ENCODE measurements at regions not wholly inside any gene's neighbourhood (a gene's known extent, or its start where the extent isn't known, plus 50 kb on each side); places are given as distances from the start of the nearest gene placed in this dataset.

DNA sequence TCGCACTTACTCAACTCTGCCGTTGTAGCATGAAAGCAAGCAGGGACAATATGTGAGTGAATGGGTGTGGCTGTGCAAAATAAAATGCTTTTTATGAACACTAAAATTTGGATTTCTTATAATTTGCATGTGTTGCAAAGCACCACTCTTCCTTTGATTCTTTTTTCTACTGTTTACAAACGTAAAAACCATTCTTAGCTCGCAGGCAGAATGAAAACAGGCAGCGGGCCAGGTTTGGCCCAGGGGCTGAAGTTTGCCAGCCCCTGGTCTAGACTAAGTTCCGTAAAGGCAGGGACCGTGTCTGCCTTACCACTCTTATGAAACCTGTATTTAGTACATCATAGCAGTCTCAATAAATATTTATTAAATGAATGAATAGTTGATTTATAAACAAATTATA lies 83.7 kb upstream of the SPATS2L start:
- Histone ChIP-seq H4K20me1 (ENCODE audit: insufficient read depth) (no peaks in the 10 kb centered on the region), H3K9me2 (ENCODE audit: insufficient read depth, low read length) (no peaks in the 10 kb centered on the region), H3K36me3 (ENCODE audit: insufficient read depth, low read length) (no peaks in the 10 kb centered on the region), H3K9me3 (ENCODE audit: low read length) (no peaks in the 10 kb centered on the region), H3K4me2 (ENCODE audit: low read length) (no peak overlapping the region), H3F3A (ENCODE audit: insufficient read depth, low read length, poor library complexity, severe bottlenecking) (no peaks in the 10 kb centered on the region), H2AFZ (ENCODE audit: low read depth, low read length) (no peak overlapping the region), H3K9ac (ENCODE audit: low read length) (no peak overlapping the region), H3K79me2 (replicated peaks; ENCODE audit: insufficient read depth, low read length) (no peaks in the 10 kb centered on the region), H3K27ac (ENCODE audit: low read length) (no peak overlapping the region), H3K27me3 (ENCODE audit: insufficient read depth, low read depth, low read length) (no peaks in the 10 kb centered on the region), H3K4me3 (ENCODE audit: low read length) (no peak overlapping the region)
- TF ChIP-seq EZH2 (IDR thresholded peaks at IDR 0.05; ENCODE audit: borderline replicate concordance, insufficient read depth, low read length, poor library complexity, severe bottlenecking): no peak
- TF ChIP-seq MXI1 (conservative IDR thresholded peaks at IDR 0.05; ENCODE audit: poor library complexity, severe bottlenecking): no peak
- TF ChIP-seq RAD21 (conservative IDR thresholded peaks at IDR 0.05): no peak
- TF ChIP-seq, protein P1, sequence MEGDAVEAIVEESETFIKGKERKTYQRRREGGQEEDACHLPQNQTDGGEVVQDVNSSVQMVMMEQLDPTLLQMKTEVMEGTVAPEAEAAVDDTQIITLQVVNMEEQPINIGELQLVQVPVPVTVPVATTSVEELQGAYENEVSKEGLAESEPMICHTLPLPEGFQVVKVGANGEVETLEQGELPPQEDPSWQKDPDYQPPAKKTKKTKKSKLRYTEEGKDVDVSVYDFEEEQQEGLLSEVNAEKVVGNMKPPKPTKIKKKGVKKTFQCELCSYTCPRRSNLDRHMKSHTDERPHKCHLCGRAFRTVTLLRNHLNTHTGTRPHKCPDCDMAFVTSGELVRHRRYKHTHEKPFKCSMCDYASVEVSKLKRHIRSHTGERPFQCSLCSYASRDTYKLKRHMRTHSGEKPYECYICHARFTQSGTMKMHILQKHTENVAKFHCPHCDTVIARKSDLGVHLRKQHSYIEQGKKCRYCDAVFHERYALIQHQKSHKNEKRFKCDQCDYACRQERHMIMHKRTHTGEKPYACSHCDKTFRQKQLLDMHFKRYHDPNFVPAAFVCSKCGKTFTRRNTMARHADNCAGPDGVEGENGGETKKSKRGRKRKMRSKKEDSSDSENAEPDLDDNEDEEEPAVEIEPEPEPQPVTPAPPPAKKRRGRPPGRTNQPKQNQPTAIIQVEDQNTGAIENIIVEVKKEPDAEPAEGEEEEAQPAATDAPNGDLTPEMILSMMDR (IDR thresholded peaks at IDR 0.05; ENCODE audit: poor library complexity, severe bottlenecking): no peak

DNA sequence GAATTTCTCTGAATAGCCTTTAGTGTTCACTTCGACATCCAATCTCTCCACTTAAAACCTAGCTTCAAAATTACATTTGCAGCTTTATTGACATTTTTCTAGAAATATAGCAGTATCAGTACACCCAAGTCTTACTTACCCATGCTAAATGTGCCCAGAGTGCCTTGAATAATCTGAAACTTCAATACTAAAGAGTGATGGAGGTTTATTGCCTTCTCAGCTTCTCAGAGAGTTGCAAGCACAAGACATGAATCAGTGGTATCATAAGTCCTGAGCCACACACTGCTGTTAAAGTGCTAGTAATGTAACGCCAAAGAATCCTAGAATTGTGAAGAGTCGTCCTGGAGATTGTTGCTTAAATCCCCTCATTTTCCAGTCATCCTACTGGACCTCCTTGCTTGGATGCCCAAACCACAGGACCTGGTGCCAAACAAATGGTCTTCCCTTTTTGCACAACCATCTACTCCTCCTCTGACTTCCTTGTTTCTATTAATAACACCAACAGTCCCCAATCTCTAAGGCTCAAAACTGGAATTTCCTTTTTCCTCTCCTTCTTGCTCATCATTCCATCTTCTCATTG lies 83.2 kb upstream of the SPATS2L start:
- Histone ChIP-seq H3K36me3 (ENCODE audit: insufficient read depth, low read length) (no peaks in the 10 kb centered on the region), H3K9me3 (ENCODE audit: low read length) (no peaks in the 10 kb centered on the region), H3K27ac (ENCODE audit: low read length) (no peak overlapping the region), H3K9me2 (ENCODE audit: insufficient read depth, low read length) (no peaks in the 10 kb centered on the region), H3F3A (ENCODE audit: insufficient read depth, low read length, poor library complexity, severe bottlenecking) (no peaks in the 10 kb centered on the region), H4K20me1 (ENCODE audit: insufficient read depth) (no peaks in the 10 kb centered on the region), H2AFZ (ENCODE audit: low read depth, low read length) (no peak overlapping the region), H3K4me3 (ENCODE audit: low read length) (no peak overlapping the region), H3K79me2 (replicated peaks; ENCODE audit: insufficient read depth, low read length) (no peaks in the 10 kb centered on the region), H3K9ac (ENCODE audit: low read length) (no peak overlapping the region), H3K4me2 (ENCODE audit: low read length) (no peak overlapping the region), H3K27me3 (ENCODE audit: insufficient read depth, low read depth, low read length) (no peaks in the 10 kb centered on the region)
- TF ChIP-seq, protein P2, sequence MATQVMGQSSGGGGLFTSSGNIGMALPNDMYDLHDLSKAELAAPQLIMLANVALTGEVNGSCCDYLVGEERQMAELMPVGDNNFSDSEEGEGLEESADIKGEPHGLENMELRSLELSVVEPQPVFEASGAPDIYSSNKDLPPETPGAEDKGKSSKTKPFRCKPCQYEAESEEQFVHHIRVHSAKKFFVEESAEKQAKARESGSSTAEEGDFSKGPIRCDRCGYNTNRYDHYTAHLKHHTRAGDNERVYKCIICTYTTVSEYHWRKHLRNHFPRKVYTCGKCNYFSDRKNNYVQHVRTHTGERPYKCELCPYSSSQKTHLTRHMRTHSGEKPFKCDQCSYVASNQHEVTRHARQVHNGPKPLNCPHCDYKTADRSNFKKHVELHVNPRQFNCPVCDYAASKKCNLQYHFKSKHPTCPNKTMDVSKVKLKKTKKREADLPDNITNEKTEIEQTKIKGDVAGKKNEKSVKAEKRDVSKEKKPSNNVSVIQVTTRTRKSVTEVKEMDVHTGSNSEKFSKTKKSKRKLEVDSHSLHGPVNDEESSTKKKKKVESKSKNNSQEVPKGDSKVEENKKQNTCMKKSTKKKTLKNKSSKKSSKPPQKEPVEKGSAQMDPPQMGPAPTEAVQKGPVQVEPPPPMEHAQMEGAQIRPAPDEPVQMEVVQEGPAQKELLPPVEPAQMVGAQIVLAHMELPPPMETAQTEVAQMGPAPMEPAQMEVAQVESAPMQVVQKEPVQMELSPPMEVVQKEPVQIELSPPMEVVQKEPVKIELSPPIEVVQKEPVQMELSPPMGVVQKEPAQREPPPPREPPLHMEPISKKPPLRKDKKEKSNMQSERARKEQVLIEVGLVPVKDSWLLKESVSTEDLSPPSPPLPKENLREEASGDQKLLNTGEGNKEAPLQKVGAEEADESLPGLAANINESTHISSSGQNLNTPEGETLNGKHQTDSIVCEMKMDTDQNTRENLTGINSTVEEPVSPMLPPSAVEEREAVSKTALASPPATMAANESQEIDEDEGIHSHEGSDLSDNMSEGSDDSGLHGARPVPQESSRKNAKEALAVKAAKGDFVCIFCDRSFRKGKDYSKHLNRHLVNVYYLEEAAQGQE (IDR thresholded peaks at IDR 0.05; ENCODE audit: borderline replicate concordance): no peak
- no peak for TF ChIP-seq EP300 (conservative IDR thresholded peaks at IDR 0.05; ENCODE audit: poor library complexity, severe bottlenecking)
- no peak for TF ChIP-seq RAD21 (conservative IDR thresholded peaks at IDR 0.05)
- TF ChIP-seq, protein P1 (IDR thresholded peaks at IDR 0.05; ENCODE audit: poor library complexity, severe bottlenecking): no peak
- TF ChIP-seq EZH2 (IDR thresholded peaks at IDR 0.05; ENCODE audit: borderline replicate concordance, insufficient read depth, low read length, poor library complexity, severe bottlenecking): no peak
- TF ChIP-seq SMC3 (conservative IDR thresholded peaks at IDR 0.05; ENCODE audit: poor library complexity): no peak
- TF ChIP-seq TAF1 (IDR thresholded peaks at IDR 0.05; ENCODE audit: low read depth): no peak
- no peak for TF ChIP-seq MXI1 (conservative IDR thresholded peaks at IDR 0.05; ENCODE audit: poor library complexity, severe bottlenecking)
- no peak for TF ChIP-seq POLR2AphosphoS5 (IDR thresholded peaks at IDR 0.05)

All from neural cell (in vitro differentiated cells).